Liver (tissue), 7 donors: ENCODE measurements at regions not wholly inside any gene's neighbourhood (a gene's known extent, or its start where the extent isn't known, plus 50 kb on each side); places are given as distances from the start of the nearest gene placed in this dataset.

ENCODE experiments used
- DNase-seq: peaks from one replicate; pipeline ENCODE4 v3.0.0-alpha.2; 2017; ENCODE audit warnings: low spot score
- H3K27ac ChIP-seq, 2 donors: one replicate each; pipeline ENCODE4 v1.7.0; 2013; ENCODE audit warnings: inconsistent platforms in 2 of 2, low read length in 2 of 2, control low read depth in 1 of 2, low read depth in 1 of 2, mild to moderate bottlenecking in 1 of 2
- H3K27me3 ChIP-seq, 4 donors: one replicate each; pipeline versions ENCODE4 v1.6.1 to v1.7.0; 2013; ENCODE audit warnings: low read length in 3 of 4, inconsistent platforms in 1 of 4, mild to moderate bottlenecking in 1 of 4, moderate library complexity in 1 of 4; ENCODE audit not compliant: control insufficient read depth in 4 of 4, insufficient read depth in 4 of 4
- H3K36me3 ChIP-seq, 4 donors: one replicate each; pipeline versions ENCODE4 v1.6.1 to v1.7.0; 2013; ENCODE audit warnings: low read length in 3 of 4, mild to moderate bottlenecking in 3 of 4, low read depth in 1 of 4, moderate library complexity in 1 of 4; ENCODE audit not compliant: control insufficient read depth in 4 of 4, insufficient read depth in 3 of 4
- H3K4me1 ChIP-seq, 4 donors: one replicate each; pipeline versions ENCODE4 v1.6.1 to v1.7.0; 2013; ENCODE audit warnings: low read length in 3 of 4, mild to moderate bottlenecking in 3 of 4, moderate library complexity in 1 of 4; ENCODE audit not compliant: control insufficient read depth in 4 of 4, insufficient read depth in 4 of 4
- H3K4me3 ChIP-seq, 3 donors: one replicate each; pipeline versions ENCODE4 v1.6.1 to v1.7.0; 2013; ENCODE audit warnings: low read length in 3 of 3, control low read depth in 1 of 3, low read depth in 1 of 3, mild to moderate bottlenecking in 1 of 3
- H3K9ac ChIP-seq, 2 donors: one replicate each; pipeline ENCODE4 v1.7.0; 2013; ENCODE audit warnings: low read length in 2 of 2, mild to moderate bottlenecking in 2 of 2, moderate library complexity in 2 of 2, control low read depth in 1 of 2, low read depth in 1 of 2
- H3K9me3 ChIP-seq, 4 donors: one replicate each; pipeline versions ENCODE4 v1.6.1 to v1.7.0; 2013; ENCODE audit warnings: low read length in 3 of 4; ENCODE audit not compliant: control insufficient read depth in 4 of 4
- EGR1 ChIP-seq, 2 donors: IDR thresholded peaks; 2 replicates each; pipeline ENCODE4 v1.6.1; 2016 to 2018; ENCODE audit warnings: antibody characterized with exemption in 2 of 2, low read depth in 2 of 2
- FOXA1 ChIP-seq: IDR thresholded peaks from 2 replicates; pipeline ENCODE4 v1.6.1; 2016; ENCODE audit warnings: antibody characterized with exemption
- FOXA2 ChIP-seq: IDR thresholded peaks from 2 replicates; pipeline ENCODE4 v1.6.1; 2016; ENCODE audit warnings: antibody characterized with exemption
- GABPA ChIP-seq, 2 donors: IDR thresholded peaks in 1 of 2; conservative IDR thresholded peaks in 1 of 2; 2 replicates each; pipeline ENCODE4 v1.6.1; 2016; ENCODE audit warnings: antibody characterized with exemption in 2 of 2, mild to moderate bottlenecking in 1 of 2, moderate library complexity in 1 of 2
- HNF4A ChIP-seq, 2 donors: conservative IDR thresholded peaks; 2 replicates each; pipeline ENCODE4 v1.6.1; 2016; ENCODE audit warnings: antibody characterized with exemption in 2 of 2, mild to moderate bottlenecking in 2 of 2
- HNF4G ChIP-seq: IDR thresholded peaks from 2 replicates; pipeline ENCODE4 v1.6.1; 2016; ENCODE audit warnings: antibody characterized with exemption
- JUND ChIP-seq, 2 donors: IDR thresholded peaks; 2 replicates each; pipeline ENCODE4 v1.6.1; 2016; ENCODE audit warnings: antibody characterized with exemption in 2 of 2
- NR2F2 ChIP-seq: IDR thresholded peaks from 2 replicates; pipeline ENCODE4 v1.6.1; 2016; ENCODE audit warnings: antibody characterized with exemption
- RAD21 ChIP-seq, 2 donors: IDR thresholded peaks; 2 replicates each; pipeline ENCODE4 v1.6.1; 2016; ENCODE audit warnings: antibody characterized with exemption in 2 of 2, mild to moderate bottlenecking in 2 of 2
- RXRA ChIP-seq, 2 donors: IDR thresholded peaks; 2 replicates each; pipeline ENCODE4 v1.6.1; 2017 to 2018; ENCODE audit warnings: antibody characterized with exemption in 2 of 2, mild to moderate bottlenecking in 1 of 2
- SP1 ChIP-seq: IDR thresholded peaks from 2 replicates; pipeline ENCODE4 v1.6.1; 2018; ENCODE audit warnings: antibody characterized with exemption, mild to moderate bottlenecking
- TAF1 ChIP-seq: conservative IDR thresholded peaks from 2 replicates; pipeline ENCODE4 v1.6.1; 2016; ENCODE audit warnings: antibody characterized with exemption, mild to moderate bottlenecking
- YY1 ChIP-seq: IDR thresholded peaks from 2 replicates; pipeline ENCODE4 v1.6.1; 2016; ENCODE audit warnings: antibody characterized with exemption, mild to moderate bottlenecking
- WGBS: extraction: QIAGEN DNeasy Blood & Tissue Kit; methylation state at CpG from one replicate; pipeline ENCODE4 v1.1.7; 2013; 5-methylcytosine and 5-hydroxymethylcytosine counted together
- TF ChIP-seq, protein P1 (sequence below): IDR thresholded peaks from 2 replicates; pipeline ENCODE4 v1.6.1; 2016; ENCODE audit warnings: antibody characterized with exemption
- TF ChIP-seq, protein P2 (sequence below): IDR thresholded peaks from 2 replicates; pipeline ENCODE4 v1.6.1; 2016; ENCODE audit warnings: antibody characterized with exemption, mild to moderate bottlenecking
- TF ChIP-seq, protein P3 (sequence below): IDR thresholded peaks from 2 replicates; pipeline ENCODE4 v1.6.1; 2016; ENCODE audit warnings: antibody characterized with exemption
- TF ChIP-seq, protein P4 (sequence below): IDR thresholded peaks from 2 replicates; pipeline ENCODE4 v1.6.1; 2016; ENCODE audit warnings: antibody characterized with exemption
- donor health status: healthy.
- donor health status: healthy.
- donor health status: healthy.
- donor health status: healthy.

DNA sequence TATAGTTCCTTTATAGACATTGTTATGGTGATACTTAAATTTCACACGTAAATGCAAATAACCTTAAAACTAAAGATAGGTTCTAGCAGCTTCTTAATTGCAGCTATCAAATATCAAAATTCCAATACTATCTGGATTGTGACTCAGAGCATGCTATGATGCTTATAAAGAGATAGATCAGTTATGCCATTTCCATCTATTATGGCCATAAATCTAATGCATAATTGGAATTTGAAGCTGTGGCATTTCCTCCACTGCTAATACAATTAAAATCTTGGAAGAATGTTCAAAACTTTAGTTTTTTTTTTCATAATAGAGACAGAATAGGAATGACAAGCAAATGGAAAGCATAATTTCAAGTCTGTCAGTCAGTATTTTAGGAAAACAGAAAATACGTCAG is 220.8 kb upstream of the GALNT5 start:
- H3K9me3 ChIP-seq = no peaks in the 10 kb centered on the region
- DNase-seq = no peak
- no peak for TF ChIP-seq FOXA2
- H3K27ac ChIP-seq = no peak overlapping the region
- H3K4me1 ChIP-seq = no peaks in the 10 kb centered on the region
- no peaks in the 10 kb centered on the region for H3K27me3 ChIP-seq
- no peak overlapping the region for H3K9ac ChIP-seq
- H3K36me3 ChIP-seq = no peaks in the 10 kb centered on the region
- WGBS = 81% methylated on average over 2 of the region's 2 CpGs
- H3K4me3 ChIP-seq = no peak overlapping the region

DNA sequence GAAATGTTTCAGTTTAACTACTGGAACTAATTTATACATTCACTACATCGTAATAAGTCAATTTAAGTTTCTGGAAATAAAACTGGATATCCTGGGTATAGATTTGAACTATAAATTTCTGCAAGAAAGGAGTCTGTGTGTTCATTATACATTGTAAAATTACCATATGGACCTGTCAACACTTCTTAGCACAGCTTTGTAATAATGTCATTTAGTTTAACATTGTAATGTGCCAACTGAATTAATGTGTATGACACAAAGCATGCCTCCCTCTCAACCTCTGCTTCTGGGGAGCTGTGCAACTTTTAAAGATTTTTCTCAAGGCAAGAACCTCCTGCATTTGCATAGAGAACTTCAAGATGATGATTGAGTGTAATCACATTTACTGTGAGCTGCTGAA is 213.7 kb upstream of the GALNT5 start:
- Histone ChIP-seq H3K36me3 (no peaks in the 10 kb centered on the region), H3K27me3 (peaks cover 0 to 5% (median 0%) of the 10 kb centered on the region in 4 donors), H3K27ac (no peak overlapping the region), H3K9me3 (no peaks in the 10 kb centered on the region), H3K4me3 (no peak overlapping the region), H3K9ac (no peak overlapping the region), H3K4me1 (no peaks in the 10 kb centered on the region)
- TF ChIP-seq EGR1 (IDR thresholded peaks at IDR 0.05; ENCODE audit: low read depth in 2 of 2) (no peak), NR2F2 (no peak), JUND (IDR thresholded peaks at IDR 0.05) (no peak), YY1 (no peak), RAD21 (IDR thresholded peaks at IDR 0.05) (no peak), SP1 (no peak), HNF4G (no peak), FOXA2 (no peak), TAF1 (no peak), FOXA1 (no peak), HNF4A (conservative IDR thresholded peaks at IDR 0.05) (no peak), RXRA (IDR thresholded peaks at IDR 0.05) (no peak), GABPA (IDR thresholded peaks at IDR 0.05 in 1 of 2, conservative IDR thresholded peaks at IDR 0.05 in 1 of 2) (no peak)
- TF ChIP-seq, protein P1, sequence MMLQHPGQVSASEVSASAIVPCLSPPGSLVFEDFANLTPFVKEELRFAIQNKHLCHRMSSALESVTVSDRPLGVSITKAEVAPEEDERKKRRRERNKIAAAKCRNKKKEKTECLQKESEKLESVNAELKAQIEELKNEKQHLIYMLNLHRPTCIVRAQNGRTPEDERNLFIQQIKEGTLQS = no peak
- TF ChIP-seq, protein P2, sequence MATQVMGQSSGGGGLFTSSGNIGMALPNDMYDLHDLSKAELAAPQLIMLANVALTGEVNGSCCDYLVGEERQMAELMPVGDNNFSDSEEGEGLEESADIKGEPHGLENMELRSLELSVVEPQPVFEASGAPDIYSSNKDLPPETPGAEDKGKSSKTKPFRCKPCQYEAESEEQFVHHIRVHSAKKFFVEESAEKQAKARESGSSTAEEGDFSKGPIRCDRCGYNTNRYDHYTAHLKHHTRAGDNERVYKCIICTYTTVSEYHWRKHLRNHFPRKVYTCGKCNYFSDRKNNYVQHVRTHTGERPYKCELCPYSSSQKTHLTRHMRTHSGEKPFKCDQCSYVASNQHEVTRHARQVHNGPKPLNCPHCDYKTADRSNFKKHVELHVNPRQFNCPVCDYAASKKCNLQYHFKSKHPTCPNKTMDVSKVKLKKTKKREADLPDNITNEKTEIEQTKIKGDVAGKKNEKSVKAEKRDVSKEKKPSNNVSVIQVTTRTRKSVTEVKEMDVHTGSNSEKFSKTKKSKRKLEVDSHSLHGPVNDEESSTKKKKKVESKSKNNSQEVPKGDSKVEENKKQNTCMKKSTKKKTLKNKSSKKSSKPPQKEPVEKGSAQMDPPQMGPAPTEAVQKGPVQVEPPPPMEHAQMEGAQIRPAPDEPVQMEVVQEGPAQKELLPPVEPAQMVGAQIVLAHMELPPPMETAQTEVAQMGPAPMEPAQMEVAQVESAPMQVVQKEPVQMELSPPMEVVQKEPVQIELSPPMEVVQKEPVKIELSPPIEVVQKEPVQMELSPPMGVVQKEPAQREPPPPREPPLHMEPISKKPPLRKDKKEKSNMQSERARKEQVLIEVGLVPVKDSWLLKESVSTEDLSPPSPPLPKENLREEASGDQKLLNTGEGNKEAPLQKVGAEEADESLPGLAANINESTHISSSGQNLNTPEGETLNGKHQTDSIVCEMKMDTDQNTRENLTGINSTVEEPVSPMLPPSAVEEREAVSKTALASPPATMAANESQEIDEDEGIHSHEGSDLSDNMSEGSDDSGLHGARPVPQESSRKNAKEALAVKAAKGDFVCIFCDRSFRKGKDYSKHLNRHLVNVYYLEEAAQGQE = no peak
- TF ChIP-seq, protein P3, sequence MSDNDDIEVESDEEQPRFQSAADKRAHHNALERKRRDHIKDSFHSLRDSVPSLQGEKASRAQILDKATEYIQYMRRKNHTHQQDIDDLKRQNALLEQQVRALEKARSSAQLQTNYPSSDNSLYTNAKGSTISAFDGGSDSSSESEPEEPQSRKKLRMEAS = no peak
- TF ChIP-seq, protein P4, sequence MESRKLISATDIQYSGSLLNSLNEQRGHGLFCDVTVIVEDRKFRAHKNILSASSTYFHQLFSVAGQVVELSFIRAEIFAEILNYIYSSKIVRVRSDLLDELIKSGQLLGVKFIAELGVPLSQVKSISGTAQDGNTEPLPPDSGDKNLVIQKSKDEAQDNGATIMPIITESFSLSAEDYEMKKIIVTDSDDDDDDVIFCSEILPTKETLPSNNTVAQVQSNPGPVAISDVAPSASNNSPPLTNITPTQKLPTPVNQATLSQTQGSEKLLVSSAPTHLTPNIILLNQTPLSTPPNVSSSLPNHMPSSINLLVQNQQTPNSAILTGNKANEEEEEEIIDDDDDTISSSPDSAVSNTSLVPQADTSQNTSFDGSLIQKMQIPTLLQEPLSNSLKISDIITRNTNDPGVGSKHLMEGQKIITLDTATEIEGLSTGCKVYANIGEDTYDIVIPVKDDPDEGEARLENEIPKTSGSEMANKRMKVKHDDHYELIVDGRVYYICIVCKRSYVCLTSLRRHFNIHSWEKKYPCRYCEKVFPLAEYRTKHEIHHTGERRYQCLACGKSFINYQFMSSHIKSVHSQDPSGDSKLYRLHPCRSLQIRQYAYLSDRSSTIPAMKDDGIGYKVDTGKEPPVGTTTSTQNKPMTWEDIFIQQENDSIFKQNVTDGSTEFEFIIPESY = no peak
- WGBS = 82% methylated on average over 1 of the region's 1 CpG
- DNase-seq = no peak
